HL-60 (cell line): ENCODE measurements at regions not wholly inside any gene's neighbourhood (a gene's known extent, or its start where the extent isn't known, plus 50 kb on each side); places are given as distances from the start of the nearest gene placed in this dataset.
"Not testable (repeated sequence)": the region's sequence is repeated elsewhere in the genome, so short reads cannot be mapped to it uniquely, and the experiment has no call there.

Experiments used
- DNase-seq, 2 experiments: peaks; one replicate each; pipeline ENCODE4 v3.0.0-alpha.2; 2010 to 2020; ENCODE audit warnings: low read depth in 1 of 2, low spot score in 1 of 2
- H3K27ac ChIP-seq: fragments of 250-450 bp; sonication (Bioruptor Pico); replicated peaks from 2 replicates; pipeline ENCODE4 v1.5.1; 2020; ENCODE audit warnings: mild to moderate bottlenecking, moderate library complexity
- H3K27me3 ChIP-seq: fragments of 250-450 bp; sonication (Bioruptor Pico); 2 replicates; pipeline ENCODE4 v1.5.1; 2021; ENCODE audit warnings: mild to moderate bottlenecking, moderate library complexity; ENCODE audit not compliant: insufficient read depth, poor library complexity, severe bottlenecking
- H3K4me3 ChIP-seq: replicated peaks from 2 replicates; pipeline ENCODE4 v1.5.1; 2011; ENCODE audit warnings: mild to moderate bottlenecking, control low read depth, low read length; ENCODE audit not compliant: insufficient read depth
- CTCF ChIP-seq: IDR thresholded peaks from one replicate; pipeline ENCODE4 v1.5.1; 2011; ENCODE audit warnings: low read length, control low read depth, inconsistent platforms; ENCODE audit not compliant: insufficient read depth
- GABPA ChIP-seq: IDR thresholded peaks from 2 replicates; pipeline ENCODE4 v1.6.1; 2012; ENCODE audit warnings: low read depth
- POLR2AphosphoS5 ChIP-seq: IDR thresholded peaks from 2 replicates; pipeline ENCODE4 v1.6.1; 2012; ENCODE audit warnings: low read depth
- REST ChIP-seq: IDR thresholded peaks from 2 replicates; pipeline ENCODE4 v1.6.1; 2012; ENCODE audit warnings: low read depth; ENCODE audit not compliant: insufficient replicate concordance
- SPI1 ChIP-seq: IDR thresholded peaks from 2 replicates; pipeline ENCODE4 v1.6.1; 2012; ENCODE audit warnings: low read depth, mild to moderate bottlenecking, borderline replicate concordance

- no peak for TF ChIP-seq SPI1
- TF ChIP-seq GABPA = no peak
- no peak for TF ChIP-seq CTCF
- TF ChIP-seq POLR2AphosphoS5 = no peak
- TF ChIP-seq REST = no peak
- H3K27me3 ChIP-seq = no peaks in the 10 kb centered on the region
- H3K4me3 ChIP-seq = no peak overlapping the region
- no peak for DNase-seq
- no peak overlapping the region for H3K27ac ChIP-seq
These were observed 101.4 kb upstream of the FRMPD3 start for GRCh38 chrX:107348051-107348450.

GRCh38 chrX:107348990-107349389 lies 100.5 kb upstream of the FRMPD3 start:
- Histone ChIP-seq H3K4me3 (no peak overlapping the region), H3K27me3 (no peaks in the 10 kb centered on the region), H3K27ac (no peak overlapping the region)
- DNase-seq = no peak
- TF ChIP-seq SPI1 (no peak), POLR2AphosphoS5 (no peak), CTCF (no peak), GABPA (no peak), REST (no peak)

GRCh38 chrX:107355533-107355932 lies 93.9 kb upstream of the FRMPD3 start:
- Histone ChIP-seq H3K27me3 (peaks cover 6% of the 10 kb centered on the region), H3K27ac (no peak overlapping the region), H3K4me3 (no peak overlapping the region)
- TF ChIP-seq GABPA (no peak), CTCF (no peak), SPI1 (no peak), POLR2AphosphoS5 (no peak)
- no peak for DNase-seq

GRCh38 chrX:107360788-107361360 lies 88.6 kb upstream of the FRMPD3 start:
- no peak for TF ChIP-seq REST
- no peak for TF ChIP-seq POLR2AphosphoS5
- no peak for TF ChIP-seq CTCF
- TF ChIP-seq SPI1 = no peak
- no peak for TF ChIP-seq GABPA
- no peak overlapping the region for H3K4me3 ChIP-seq
- no peak for DNase-seq
- H3K27me3 ChIP-seq = peaks cover 2% of the 10 kb centered on the region
- no peak overlapping the region for H3K27ac ChIP-seq

- not testable (repeated sequence) for DNase-seq, H3K4me3 ChIP-seq, H3K27me3 ChIP-seq, H3K27ac ChIP-seq
These were observed 79.3 kb upstream of the FRMPD3 start for GRCh38 chrX:107370185-107370584.
